ENCODE measurements at regions not wholly inside any gene's neighbourhood (a gene's known extent, or its start where the extent isn't known, plus 50 kb on each side); places are given as distances from the start of the nearest gene placed in this dataset.

GRCh38 chr2:133955169-133955568 lies 298.7 kb upstream of the MGAT5 start:
- no peak overlapping the region for H3K4me3 ChIP-seq (ENCODE audit: low read depth, low read length)
- TF ChIP-seq CTCF (IDR thresholded peaks at IDR 0.05; ENCODE audit: low read depth, low read length) = no peak

GRCh38 chr2:133956434-133956935 lies 297.4 kb upstream of the MGAT5 start:
- no peak overlapping the region for H3K4me3 ChIP-seq (ENCODE audit: low read depth, low read length)

GRCh38 chr2:133957724-133958480 lies 296.0 kb upstream of the MGAT5 start:
- TF ChIP-seq CTCF (IDR thresholded peaks at IDR 0.05; ENCODE audit: low read depth, low read length) = no peak

More at GRCh38 chr2:133956434-133956935, 297.4 kb upstream of the MGAT5 start:
- TF ChIP-seq CTCF (IDR thresholded peaks at IDR 0.05; ENCODE audit: low read depth, low read length) = no peak

GRCh38 chr2:133959066-133959465 lies 294.8 kb upstream of the MGAT5 start:
- 0 out of 2 replicates have a peak, but pooled peaks have one; percentile 8 for TF ChIP-seq CTCF (IDR thresholded peaks at IDR 0.05; ENCODE audit: low read depth, low read length)
- H3K4me3 ChIP-seq (ENCODE audit: low read depth, low read length) = no peak overlapping the region

More at GRCh38 chr2:133957724-133958480, 296.0 kb upstream of the MGAT5 start:
- H3K4me3 ChIP-seq (ENCODE audit: low read depth, low read length) = no peak overlapping the region

- H3K4me3 ChIP-seq (ENCODE audit: low read depth, low read length) = no peak overlapping the region
- no peak for TF ChIP-seq CTCF (IDR thresholded peaks at IDR 0.05; ENCODE audit: low read depth, low read length)
Measured at GRCh38 chr2:133966720-133967304, 287.1 kb upstream of the MGAT5 start.

- TF ChIP-seq CTCF (IDR thresholded peaks at IDR 0.05; ENCODE audit: low read depth, low read length) = no peak
- no peak overlapping the region for H3K4me3 ChIP-seq (ENCODE audit: low read depth, low read length)
Measured at GRCh38 chr2:133967326-133967725, 286.5 kb upstream of the MGAT5 start.

GRCh38 chr2:133968446-133968845 lies 285.4 kb upstream of the MGAT5 start:
- TF ChIP-seq CTCF (IDR thresholded peaks at IDR 0.05; ENCODE audit: low read depth, low read length) = no peak
- no peak overlapping the region for H3K4me3 ChIP-seq (ENCODE audit: low read depth, low read length)
